GM23338 (cell line): ENCODE measurements at regions not wholly inside any gene's neighbourhood (a gene's known extent, or its start where the extent isn't known, plus 50 kb on each side); places are given as distances from the start of the nearest gene placed in this dataset.
"Not testable (repeated sequence)": the region's sequence is repeated elsewhere in the genome, so short reads cannot be mapped to it uniquely, and the experiment has no call there.

Experiments
- ATAC-seq: fragments of 200-7000 bp; cut with Tn5 transposase; 3 replicates; pipeline ENCODE4 v1.9.1; 2020
- DNase-seq: peaks from one replicate; pipeline ENCODE4 v3.0.0-alpha.2; 2015; ENCODE audit warnings: low spot score
- H2AFZ ChIP-seq: fragments of 200-600 bp; sonication (generic); 2 replicates; pipeline ENCODE4 v1.8.0; 2016; ENCODE audit warnings: antibody characterized with exemption, mild to moderate bottlenecking, moderate library complexity
- H3F3A ChIP-seq: fragments of 200-600 bp; sonication (generic); replicated peaks from 2 replicates; pipeline ENCODE4 v1.8.0; 2017; ENCODE audit warnings: antibody characterized with exemption, mixed run types, low read depth
- H3K27ac ChIP-seq: fragments of 200-600 bp; sonication (generic); 2 replicates; pipeline ENCODE4 v1.6.1; 2016; ENCODE audit warnings: low read depth
- H3K27me3 ChIP-seq: fragments of 200-600 bp; sonication (generic); 2 replicates; pipeline ENCODE4 v1.8.0; 2016; ENCODE audit warnings: mild to moderate bottlenecking, mixed run types, moderate library complexity; ENCODE audit not compliant: insufficient read depth
- H3K36me3 ChIP-seq: fragments of 200-600 bp; sonication (generic); 2 replicates; pipeline ENCODE4 v1.8.0; 2016; ENCODE audit warnings: mild to moderate bottlenecking; ENCODE audit not compliant: insufficient read depth
- H3K4me1 ChIP-seq: fragments of 200-600 bp; sonication (generic); 2 replicates; pipeline ENCODE4 v1.8.0; 2016; ENCODE audit warnings: mild to moderate bottlenecking, moderate library complexity; ENCODE audit not compliant: insufficient read depth
- H3K4me2 ChIP-seq: fragments of 200-600 bp; sonication (generic); 2 replicates; pipeline ENCODE4 v1.7.1; 2017; ENCODE audit warnings: mixed run types
- H3K4me3 ChIP-seq: fragments of 200-600 bp; sonication (generic); 2 replicates; pipeline ENCODE4 v1.6.1; 2016; ENCODE audit warnings: mixed run types
- H3K79me2 ChIP-seq: fragments of 200-600 bp; sonication (generic); replicated peaks from 2 replicates; pipeline ENCODE4 v1.8.0; 2017; ENCODE audit warnings: mild to moderate bottlenecking; ENCODE audit not compliant: insufficient read depth
- H3K9me2 ChIP-seq: fragments of 200-600 bp; sonication (generic); 2 replicates; pipeline ENCODE4 v1.8.0; 2017; ENCODE audit not compliant: insufficient read depth
- H4K20me1 ChIP-seq: fragments of 200-600 bp; sonication (generic); replicated peaks from 2 replicates; pipeline ENCODE4 v1.8.0; 2017; ENCODE audit warnings: mild to moderate bottlenecking; ENCODE audit not compliant: insufficient read depth
- H3K27ac Mint-ChIP-seq: 2 replicates; pipeline ENCODE4 v1.8.0; 2020; ENCODE audit warnings: inconsistent platforms, mild to moderate bottlenecking, moderate library complexity, mixed read lengths
- H3K27me3 Mint-ChIP-seq: 3 replicates; pipeline ENCODE4 v1.8.0; 2022; ENCODE audit warnings: low read depth, mild to moderate bottlenecking, moderate library complexity, mixed read lengths, inconsistent platforms; ENCODE audit not compliant: insufficient read depth, poor library complexity
- H3K36me3 Mint-ChIP-seq: 3 replicates; pipeline ENCODE4 v1.8.0; 2021; ENCODE audit warnings: low read depth, mild to moderate bottlenecking, inconsistent platforms, moderate library complexity, mixed read lengths
- H3K4me1 Mint-ChIP-seq: 3 replicates; pipeline ENCODE4 v1.8.0; 2020; ENCODE audit warnings: mild to moderate bottlenecking, inconsistent platforms, mixed read lengths
- H3K4me3 Mint-ChIP-seq: 3 replicates; pipeline ENCODE4 v1.8.0; 2021; ENCODE audit warnings: moderate library complexity, mild to moderate bottlenecking, inconsistent platforms, mixed read lengths
- H3K9me3 Mint-ChIP-seq: 3 replicates; pipeline ENCODE4 v1.8.0; 2020; ENCODE audit warnings: moderate library complexity, mild to moderate bottlenecking, inconsistent platforms, mixed read lengths
- CREB1 ChIP-seq: fragments of 250-450 bp; sonication (Bioruptor Pico); IDR thresholded peaks from 2 replicates; pipeline ENCODE4 v1.5.0; 2020; ENCODE audit warnings: low read depth, mild to moderate bottlenecking, moderate library complexity
- CTCF ChIP-seq, 2 experiments: fragments of 200-600 bp in 1 of 2; sonication (generic) in 1 of 2; conservative IDR thresholded peaks; 2 replicates each; pipeline versions ENCODE4 v1.5.1 to v1.6.1; 2016 to 2017; ENCODE audit warnings: antibody characterized with exemption in 2 of 2, low read depth in 2 of 2, mild to moderate bottlenecking in 2 of 2, moderate library complexity in 1 of 2
- EZH2 ChIP-seq: fragments of 200-600 bp; sonication (generic); IDR thresholded peaks from one replicate; pipeline ENCODE4 v1.8.0; 2017; ENCODE audit warnings: antibody characterized with exemption, mild to moderate bottlenecking, low read depth; ENCODE audit not compliant: unreplicated experiment
- EZH2phosphoT487 ChIP-seq: fragments of 200-600 bp; sonication (generic); IDR thresholded peaks from one replicate; pipeline ENCODE4 v1.8.1; 2018; ENCODE audit warnings: antibody characterized with exemption; ENCODE audit not compliant: unreplicated experiment
- JUNB ChIP-seq: IDR thresholded peaks from one replicate; pipeline ENCODE4 v1.6.1; 2016; ENCODE audit warnings: antibody characterized with exemption; ENCODE audit not compliant: unreplicated experiment
- POLR2AphosphoS5 ChIP-seq: IDR thresholded peaks from 2 replicates; pipeline ENCODE4 v1.6.1; 2016; ENCODE audit warnings: antibody characterized with exemption, low read depth
- STAT1 ChIP-seq: IDR thresholded peaks from one replicate; pipeline ENCODE4 v1.6.1; 2016; ENCODE audit warnings: antibody characterized with exemption; ENCODE audit not compliant: unreplicated experiment
- ZNF462 ChIP-seq: fragments of 250-450 bp; sonication (Bioruptor Pico); IDR thresholded peaks from 2 replicates; pipeline ENCODE4 v1.5.0; 2020; ENCODE audit warnings: mild to moderate bottlenecking, moderate library complexity

- no peak for TF ChIP-seq CTCF (conservative IDR thresholded peaks at IDR 0.05; ENCODE audit: low read depth in 2 of 2)
- TF ChIP-seq STAT1: no peak
- no peak for TF ChIP-seq POLR2AphosphoS5
- TF ChIP-seq CREB1: no peak
- TF ChIP-seq EZH2phosphoT487: no peak
- no peak for TF ChIP-seq EZH2
- TF ChIP-seq ZNF462 (CRISPR knock-in tag): no peak
- TF ChIP-seq JUNB: no peak
Observed at GRCh38 chr4:9709724-9710123, 71.7 kb upstream of the DRD5 start (continued).

GRCh38 chr4:9715271-9715670 lies 66.2 kb upstream of the DRD5 start:
- ATAC-seq: not testable (repeated sequence)

More at GRCh38 chr4:9715271-9715670, 66.2 kb upstream of the DRD5 start:
- H3K79me2 ChIP-seq, H3K4me1 ChIP-seq, H3K4me3 ChIP-seq, DNase-seq, H2AFZ ChIP-seq, H3K27ac Mint-ChIP-seq, H3F3A ChIP-seq, H3K27me3 ChIP-seq, H3K9me2 ChIP-seq, H3K4me3 Mint-ChIP-seq, H4K20me1 ChIP-seq, H3K36me3 ChIP-seq, H3K4me1 Mint-ChIP-seq, H3K36me3 Mint-ChIP-seq, H3K4me2 ChIP-seq, H3K9me3 Mint-ChIP-seq, H3K27me3 Mint-ChIP-seq, H3K27ac ChIP-seq: not testable (repeated sequence)
